Suprapubic skin (tissue), 4 donors: ENCODE measurements at regions not wholly inside any gene's neighbourhood (a gene's known extent, or its start where the extent isn't known, plus 50 kb on each side); places are given as distances from the start of the nearest gene placed in this dataset.

ENCODE experiments used
- DNase-seq, 2 donors: peaks; one replicate each; pipeline ENCODE4 v3.0.0-alpha.2; 2019; ENCODE audit warnings: low spot score in 2 of 2
- H3K27ac ChIP-seq: fragments of 200-600 bp; sonication (generic); one replicate; pipeline ENCODE4 v1.5.1; 2019
- H3K27me3 ChIP-seq: fragments of 200-600 bp; sonication (generic); one replicate; pipeline ENCODE4 v1.5.1; 2019
- H3K36me3 ChIP-seq: fragments of 200-600 bp; sonication (generic); one replicate; pipeline ENCODE4 v1.5.1; 2019
- H3K4me1 ChIP-seq: fragments of 200-600 bp; sonication (generic); one replicate; pipeline ENCODE4 v1.5.1; 2019
- H3K4me3 ChIP-seq: fragments of 200-600 bp; sonication (generic); one replicate; pipeline ENCODE4 v1.5.1; 2019; ENCODE audit warnings: mild to moderate bottlenecking
- H3K9me3 ChIP-seq: fragments of 200-600 bp; sonication (generic); one replicate; pipeline ENCODE4 v1.5.1; 2019
- EP300 ChIP-seq: sonication (generic); formaldehyde crosslinking; IDR thresholded peaks from one replicate; pipeline ENCODE4 v1.6.1; 2017; ENCODE audit warnings: antibody characterized with exemption
- POLR2A ChIP-seq, 2 donors: fragments of 450-650 bp; IDR thresholded peaks; one replicate each; pipeline ENCODE4 v1.6.1; 2017; ENCODE audit warnings: antibody characterized with exemption in 2 of 2, mild to moderate bottlenecking in 2 of 2, moderate library complexity in 2 of 2
- POLR2AphosphoS5 ChIP-seq, 3 donors: sonication (generic); formaldehyde crosslinking; IDR thresholded peaks; one replicate each; pipeline ENCODE4 v1.6.1; 2017; ENCODE audit warnings: antibody characterized with exemption in 3 of 3
- WGBS: methylation state at CpG from one replicate; pipeline ENCODE4 v1.1.5; 2018; 5-methylcytosine and 5-hydroxymethylcytosine counted together
- TF ChIP-seq, protein P1 (sequence below), 2 donors: fragments of 200-600 bp in 1 of 2; fragments of 450-650 bp in 1 of 2; sonication (generic) in 1 of 2; IDR thresholded peaks; one replicate each; pipeline ENCODE4 v1.5.1; 2016 to 2019; ENCODE audit warnings: antibody characterized with exemption in 2 of 2, mild to moderate bottlenecking in 1 of 2, moderate library complexity in 1 of 2

DNA sequence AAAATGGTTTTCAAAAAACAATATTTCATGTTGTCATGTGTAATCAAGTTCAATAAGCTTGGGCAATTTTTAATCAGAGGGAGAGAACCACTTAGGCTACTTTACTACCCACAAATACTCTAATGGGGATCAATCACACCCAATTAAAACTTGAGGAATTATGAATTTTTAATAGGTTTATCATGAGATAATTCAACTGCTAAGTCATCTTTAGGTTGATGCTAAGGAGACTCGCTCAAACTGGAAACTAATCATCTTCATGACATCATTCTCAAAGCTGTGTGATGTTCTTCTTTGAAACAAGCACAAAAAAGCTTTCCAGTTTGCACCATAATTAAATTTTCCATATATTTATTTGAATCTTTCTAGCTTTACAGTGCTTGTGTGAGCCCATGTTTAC, 867.5 kb downstream of the MAT2B start:
- TF ChIP-seq EP300 (no peak), POLR2AphosphoS5 (IDR thresholded peaks at IDR 0.05) (no peak), POLR2A (IDR thresholded peaks at IDR 0.05) (no peak)
- TF ChIP-seq, protein P1, sequence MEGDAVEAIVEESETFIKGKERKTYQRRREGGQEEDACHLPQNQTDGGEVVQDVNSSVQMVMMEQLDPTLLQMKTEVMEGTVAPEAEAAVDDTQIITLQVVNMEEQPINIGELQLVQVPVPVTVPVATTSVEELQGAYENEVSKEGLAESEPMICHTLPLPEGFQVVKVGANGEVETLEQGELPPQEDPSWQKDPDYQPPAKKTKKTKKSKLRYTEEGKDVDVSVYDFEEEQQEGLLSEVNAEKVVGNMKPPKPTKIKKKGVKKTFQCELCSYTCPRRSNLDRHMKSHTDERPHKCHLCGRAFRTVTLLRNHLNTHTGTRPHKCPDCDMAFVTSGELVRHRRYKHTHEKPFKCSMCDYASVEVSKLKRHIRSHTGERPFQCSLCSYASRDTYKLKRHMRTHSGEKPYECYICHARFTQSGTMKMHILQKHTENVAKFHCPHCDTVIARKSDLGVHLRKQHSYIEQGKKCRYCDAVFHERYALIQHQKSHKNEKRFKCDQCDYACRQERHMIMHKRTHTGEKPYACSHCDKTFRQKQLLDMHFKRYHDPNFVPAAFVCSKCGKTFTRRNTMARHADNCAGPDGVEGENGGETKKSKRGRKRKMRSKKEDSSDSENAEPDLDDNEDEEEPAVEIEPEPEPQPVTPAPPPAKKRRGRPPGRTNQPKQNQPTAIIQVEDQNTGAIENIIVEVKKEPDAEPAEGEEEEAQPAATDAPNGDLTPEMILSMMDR (IDR thresholded peaks at IDR 0.05), result no peak
- WGBS, result 77% methylated on average over 1 of the region's 1 CpG
- H3K36me3 ChIP-seq, result no peaks in the 10 kb centered on the region
- no peak for DNase-seq
- H3K4me1 ChIP-seq, result no peaks in the 10 kb centered on the region
- H3K4me3 ChIP-seq, result no peak overlapping the region
- no peaks in the 10 kb centered on the region for H3K27me3 ChIP-seq
- peaks cover 2% of the 10 kb centered on the region for H3K9me3 ChIP-seq
- no peak overlapping the region for H3K27ac ChIP-seq

GRCh38 chr5:164373876-164374275, 868.5 kb downstream of the MAT2B start:
- 42% methylated on average over 2 of the region's 2 CpGs for WGBS
- no peak overlapping the region for H3K27ac ChIP-seq
- H3K4me1 ChIP-seq, result no peaks in the 10 kb centered on the region
- peaks cover 2% of the 10 kb centered on the region for H3K9me3 ChIP-seq
- TF ChIP-seq POLR2AphosphoS5 (IDR thresholded peaks at IDR 0.05) (no peak), EP300 (no peak), POLR2A (IDR thresholded peaks at IDR 0.05) (no peak)
- TF ChIP-seq, protein P1 (IDR thresholded peaks at IDR 0.05), result no peak
- no peaks in the 10 kb centered on the region for H3K36me3 ChIP-seq
- no peak for DNase-seq
- no peak overlapping the region for H3K4me3 ChIP-seq
- no peaks in the 10 kb centered on the region for H3K27me3 ChIP-seq

- DNase-seq, result no peak
- WGBS, result 50% methylated on average over 1 of the region's 1 CpG
- Histone ChIP-seq H3K9me3 (peaks cover 5% of the 10 kb centered on the region), H3K4me1 (no peaks in the 10 kb centered on the region), H3K27ac (no peak overlapping the region), H3K36me3 (no peaks in the 10 kb centered on the region), H3K4me3 (no peak overlapping the region), H3K27me3 (no peaks in the 10 kb centered on the region)
- no peak for TF ChIP-seq POLR2A (IDR thresholded peaks at IDR 0.05)
- TF ChIP-seq, protein P1 (IDR thresholded peaks at IDR 0.05), result no peak
- TF ChIP-seq EP300, result no peak
- no peak for TF ChIP-seq POLR2AphosphoS5 (IDR thresholded peaks at IDR 0.05)
Measured at GRCh38 chr5:164375051-164375450, 869.6 kb downstream of the MAT2B start.

- TF ChIP-seq, protein P1 (IDR thresholded peaks at IDR 0.05), result no peak
- TF ChIP-seq POLR2AphosphoS5 (IDR thresholded peaks at IDR 0.05) (no peak), POLR2A (IDR thresholded peaks at IDR 0.05) (no peak), EP300 (no peak)
- no peaks in the 10 kb centered on the region for H3K4me1 ChIP-seq
- H3K36me3 ChIP-seq, result no peaks in the 10 kb centered on the region
- no peak for DNase-seq
- no peak overlapping the region for H3K4me3 ChIP-seq
- H3K9me3 ChIP-seq, result peaks cover 5% of the 10 kb centered on the region
- H3K27ac ChIP-seq, result no peak overlapping the region
- H3K27me3 ChIP-seq, result no peaks in the 10 kb centered on the region
Measured at GRCh38 chr5:164376843-164377242, 871.4 kb downstream of the MAT2B start.

DNA sequence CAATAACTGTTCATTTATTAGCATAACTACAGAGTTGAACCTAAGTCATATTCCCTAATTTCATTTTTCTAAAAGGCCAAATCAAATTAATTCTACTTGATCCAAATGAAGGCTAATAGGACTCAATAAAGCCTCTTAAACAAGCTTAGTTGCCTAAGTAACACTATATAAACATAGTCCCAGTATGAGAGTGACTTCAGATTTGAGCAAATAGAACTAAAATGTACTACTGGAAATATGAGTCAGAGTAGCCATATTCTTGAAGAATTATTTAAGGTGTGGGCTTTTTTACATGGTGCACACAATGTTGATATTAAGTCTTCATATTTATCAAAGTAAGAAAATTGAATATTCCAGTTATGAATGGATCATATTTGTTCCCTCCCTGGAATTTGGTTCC, 872.3 kb downstream of the MAT2B start:
- Histone ChIP-seq H3K4me1 (no peaks in the 10 kb centered on the region), H3K36me3 (no peaks in the 10 kb centered on the region), H3K9me3 (peaks cover 5% of the 10 kb centered on the region), H3K27me3 (no peaks in the 10 kb centered on the region), H3K4me3 (no peak overlapping the region), H3K27ac (no peak overlapping the region)
- no peak for DNase-seq
- no peak for TF ChIP-seq POLR2AphosphoS5 (IDR thresholded peaks at IDR 0.05)
- TF ChIP-seq, protein P1 (IDR thresholded peaks at IDR 0.05), result no peak
- TF ChIP-seq POLR2A (IDR thresholded peaks at IDR 0.05), result no peak
- TF ChIP-seq EP300, result no peak
